Astrocyte (in vitro differentiated cells and primary cell): ENCODE measurements at regions not wholly inside any gene's neighbourhood (a gene's known extent, or its start where the extent isn't known, plus 50 kb on each side); places are given as distances from the start of the nearest gene placed in this dataset.

Experiments
- DNase-seq: peaks from one replicate; pipeline ENCODE4 v3.0.0-alpha.2; 2010; ENCODE audit warnings: low read depth
- FAIRE-seq: peaks from 2 replicates; lab custom pipeline; 2011; peaks lifted over from hg19 to GRCh38; lab: Jason Lieb, UNC
- H2AFZ ChIP-seq: 2 replicates; pipeline ENCODE4 v1.6.0; 2012; ENCODE audit warnings: low read depth, low read length, inconsistent platforms
- H3K27ac ChIP-seq: 2 replicates; pipeline ENCODE4 v1.5.1; 2011; ENCODE audit warnings: low read depth, low read length, inconsistent platforms
- H3K27me3 ChIP-seq: 2 replicates; pipeline ENCODE4 v1.6.0; 2011; ENCODE audit warnings: low read length, inconsistent platforms; ENCODE audit not compliant: insufficient read depth
- H3K36me3 ChIP-seq: 2 replicates; pipeline ENCODE4 v1.5.1; 2011; ENCODE audit warnings: low read length, inconsistent platforms; ENCODE audit not compliant: insufficient read depth
- H3K4me1 ChIP-seq: 2 replicates; pipeline ENCODE4 v1.5.1; 2011; ENCODE audit warnings: low read length, inconsistent platforms; ENCODE audit not compliant: insufficient read depth
- H3K4me2 ChIP-seq: 2 replicates; pipeline ENCODE4 v1.6.0; 2012; ENCODE audit warnings: low read length, inconsistent platforms
- H3K4me3 ChIP-seq: 2 replicates; pipeline ENCODE4 v1.5.1; 2011; ENCODE audit warnings: low read depth, mild to moderate bottlenecking, low read length, inconsistent platforms; ENCODE audit not compliant: insufficient read depth
- H3K79me2 ChIP-seq: 2 replicates; pipeline ENCODE4 v1.6.0; 2012; ENCODE audit warnings: mild to moderate bottlenecking, low read length, inconsistent platforms; ENCODE audit not compliant: insufficient read depth
- H3K9ac ChIP-seq: 2 replicates; pipeline ENCODE4 v1.6.0; 2012; ENCODE audit warnings: mild to moderate bottlenecking, low read length, inconsistent platforms
- H3K9me3 ChIP-seq: 2 replicates; pipeline ENCODE4 v1.5.1; 2012; ENCODE audit warnings: low read depth, mild to moderate bottlenecking, low read length, inconsistent platforms; ENCODE audit not compliant: insufficient read depth
- H4K20me1 ChIP-seq: 2 replicates; pipeline ENCODE4 v1.6.0; 2012; ENCODE audit warnings: low read length, inconsistent platforms; ENCODE audit not compliant: insufficient read depth
- H3K27ac Mint-ChIP-seq: one replicate; pipeline ENCODE4 v1.8.0; 2021; ENCODE audit warnings: mild to moderate bottlenecking, mixed read lengths; ENCODE audit not compliant: unreplicated experiment
- H3K27me3 Mint-ChIP-seq: one replicate; pipeline ENCODE4 v1.8.0; 2021; ENCODE audit warnings: low read depth, mixed read lengths; ENCODE audit not compliant: unreplicated experiment
- H3K36me3 Mint-ChIP-seq: one replicate; pipeline ENCODE4 v1.8.0; 2021; ENCODE audit warnings: low read depth, mixed read lengths; ENCODE audit not compliant: unreplicated experiment
- H3K4me1 Mint-ChIP-seq: one replicate; pipeline ENCODE4 v1.8.0; 2021; ENCODE audit warnings: low read depth, mixed read lengths; ENCODE audit not compliant: unreplicated experiment
- H3K4me3 Mint-ChIP-seq: one replicate; pipeline ENCODE4 v1.8.0; 2021; ENCODE audit warnings: mild to moderate bottlenecking, moderate library complexity, mixed read lengths; ENCODE audit not compliant: unreplicated experiment
- H3K9me3 Mint-ChIP-seq: one replicate; pipeline ENCODE4 v1.8.0; 2021; ENCODE audit warnings: mild to moderate bottlenecking, mixed read lengths; ENCODE audit not compliant: unreplicated experiment
- CTCF ChIP-seq: IDR thresholded peaks from 2 replicates; pipeline ENCODE4 v1.5.1; 2011; ENCODE audit warnings: low read depth, mild to moderate bottlenecking, inconsistent platforms, low read length, moderate library complexity; ENCODE audit not compliant: insufficient read depth
- EZH2 ChIP-seq: IDR thresholded peaks from 2 replicates; pipeline ENCODE4 v1.6.1; 2012; ENCODE audit warnings: mild to moderate bottlenecking, low read length, inconsistent platforms; ENCODE audit not compliant: insufficient read depth

- H3K9me3 ChIP-seq, result no peaks in the 10 kb centered on the region
- no peaks in the 10 kb centered on the region for H3K36me3 ChIP-seq
- H3K4me3 Mint-ChIP-seq, result no peak overlapping the region
- H3K4me2 ChIP-seq, result no peak overlapping the region
- H3K4me1 Mint-ChIP-seq, result peaks cover 20% of the 10 kb centered on the region
- H3K27ac ChIP-seq, result no peak overlapping the region
- TF ChIP-seq CTCF (no peak), EZH2 (no peak)
- H4K20me1 ChIP-seq, result no peaks in the 10 kb centered on the region
- H3K4me1 ChIP-seq, result peaks cover 7% of the 10 kb centered on the region
- H3K27me3 ChIP-seq, result no peaks in the 10 kb centered on the region
- H3K9ac ChIP-seq, result no peak overlapping the region
- H3K79me2 ChIP-seq, result no peaks in the 10 kb centered on the region
- FAIRE-seq (no peak), DNase-seq (no peak)
- no peaks in the 10 kb centered on the region for H3K9me3 Mint-ChIP-seq
- no peak overlapping the region for H2AFZ ChIP-seq
- H3K27ac Mint-ChIP-seq, result no peak overlapping the region
- H3K36me3 Mint-ChIP-seq, result no peaks in the 10 kb centered on the region
- H3K27me3 Mint-ChIP-seq, result no peaks in the 10 kb centered on the region
- H3K4me3 ChIP-seq, result no peak overlapping the region
Measured at GRCh38 chr2:226414335-226414734, 385.3 kb downstream of the IRS1 start.

GRCh38 chr2:226413498-226414130 is 386.0 kb downstream of the IRS1 start:
- no peaks in the 10 kb centered on the region for H3K79me2 ChIP-seq
- peak overlapping the region; percentile 34 for H3K27ac Mint-ChIP-seq
- no peak overlapping the region for H3K27ac ChIP-seq
- no peak overlapping the region for H3K4me3 ChIP-seq
- H3K27me3 Mint-ChIP-seq, result no peaks in the 10 kb centered on the region
- H3K36me3 Mint-ChIP-seq, result no peaks in the 10 kb centered on the region
- H3K9me3 ChIP-seq, result no peaks in the 10 kb centered on the region
- TF ChIP-seq EZH2, result no peak
- TF ChIP-seq CTCF, result no peak
- no peak overlapping the region for H3K4me2 ChIP-seq
- no peaks in the 10 kb centered on the region for H3K27me3 ChIP-seq
- H4K20me1 ChIP-seq, result no peaks in the 10 kb centered on the region
- no peak overlapping the region for H3K4me3 Mint-ChIP-seq
- H3K9ac ChIP-seq, result no peak overlapping the region
- H3K36me3 ChIP-seq, result no peaks in the 10 kb centered on the region
- H3K9me3 Mint-ChIP-seq, result no peaks in the 10 kb centered on the region
- DNase-seq (no peak), FAIRE-seq (no peak)
- no peak overlapping the region for H2AFZ ChIP-seq
- peaks cover 7% of the 10 kb centered on the region for H3K4me1 ChIP-seq
- peaks cover 20% of the 10 kb centered on the region for H3K4me1 Mint-ChIP-seq

GRCh38 chr2:226411727-226412360 is 387.8 kb downstream of the IRS1 start:
- H3K9me3 Mint-ChIP-seq, result no peaks in the 10 kb centered on the region
- Histone ChIP-seq H3K9me3 (no peaks in the 10 kb centered on the region), H3K27me3 (no peaks in the 10 kb centered on the region), H3K4me1 (peaks cover 7% of the 10 kb centered on the region), H3K4me2 (peak overlapping the region; percentile 8), H3K79me2 (no peaks in the 10 kb centered on the region), H3K27ac (peak overlapping the region; percentile 13), H3K36me3 (no peaks in the 10 kb centered on the region), H3K9ac (no peak overlapping the region), H3K4me3 (no peak overlapping the region), H2AFZ (peak overlapping the region; percentile 19), H4K20me1 (no peaks in the 10 kb centered on the region)
- TF ChIP-seq EZH2 (no peak), CTCF (no peak)
- DNase-seq, result peak; percentile 74
- H3K36me3 Mint-ChIP-seq, result no peaks in the 10 kb centered on the region
- H3K4me1 Mint-ChIP-seq, result peaks cover 20% of the 10 kb centered on the region
- FAIRE-seq, result peak; percentile 39
- H3K27me3 Mint-ChIP-seq, result no peaks in the 10 kb centered on the region
- H3K4me3 Mint-ChIP-seq, result no peak overlapping the region
- peak overlapping the region; percentile 81 for H3K27ac Mint-ChIP-seq
